Gastroesophageal sphincter (tissue), 3 donors: ENCODE measurements at regions not wholly inside any gene's neighbourhood (a gene's known extent, or its start where the extent isn't known, plus 50 kb on each side); places are given as distances from the start of the nearest gene placed in this dataset.

Source experiments
- EP300 ChIP-seq: sonication (generic); formaldehyde crosslinking; IDR thresholded peaks from one replicate; pipeline ENCODE4 v1.6.1; 2017; ENCODE audit warnings: antibody characterized with exemption, mild to moderate bottlenecking
- POLR2A ChIP-seq, 2 donors: fragments of 450-650 bp; IDR thresholded peaks; one replicate each; pipeline ENCODE4 v1.6.1; 2017; ENCODE audit warnings: antibody characterized with exemption in 2 of 2, mild to moderate bottlenecking in 2 of 2, moderate library complexity in 1 of 2
- TF ChIP-seq, protein P1 (sequence below), 4 experiments: fragments of 200-600 bp in 2 of 4; fragments of 450-650 bp in 2 of 4; sonication (generic) in 1 of 4; IDR thresholded peaks; one replicate each; pipeline ENCODE4 v1.5.1; 2017 to 2019; ENCODE audit warnings: antibody characterized with exemption in 4 of 4, mild to moderate bottlenecking in 2 of 4, moderate library complexity in 2 of 4

- TF ChIP-seq, protein P1, sequence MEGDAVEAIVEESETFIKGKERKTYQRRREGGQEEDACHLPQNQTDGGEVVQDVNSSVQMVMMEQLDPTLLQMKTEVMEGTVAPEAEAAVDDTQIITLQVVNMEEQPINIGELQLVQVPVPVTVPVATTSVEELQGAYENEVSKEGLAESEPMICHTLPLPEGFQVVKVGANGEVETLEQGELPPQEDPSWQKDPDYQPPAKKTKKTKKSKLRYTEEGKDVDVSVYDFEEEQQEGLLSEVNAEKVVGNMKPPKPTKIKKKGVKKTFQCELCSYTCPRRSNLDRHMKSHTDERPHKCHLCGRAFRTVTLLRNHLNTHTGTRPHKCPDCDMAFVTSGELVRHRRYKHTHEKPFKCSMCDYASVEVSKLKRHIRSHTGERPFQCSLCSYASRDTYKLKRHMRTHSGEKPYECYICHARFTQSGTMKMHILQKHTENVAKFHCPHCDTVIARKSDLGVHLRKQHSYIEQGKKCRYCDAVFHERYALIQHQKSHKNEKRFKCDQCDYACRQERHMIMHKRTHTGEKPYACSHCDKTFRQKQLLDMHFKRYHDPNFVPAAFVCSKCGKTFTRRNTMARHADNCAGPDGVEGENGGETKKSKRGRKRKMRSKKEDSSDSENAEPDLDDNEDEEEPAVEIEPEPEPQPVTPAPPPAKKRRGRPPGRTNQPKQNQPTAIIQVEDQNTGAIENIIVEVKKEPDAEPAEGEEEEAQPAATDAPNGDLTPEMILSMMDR (IDR thresholded peaks at IDR 0.05), result no peak
- TF ChIP-seq EP300 (no peak), POLR2A (IDR thresholded peaks at IDR 0.05) (no peak)
These were observed 121.2 kb upstream of the PRKCQ start for GRCh38 chr10:6701289-6701688.
